ENCODE measurements at regions not wholly inside any gene's neighbourhood (a gene's known extent, or its start where the extent isn't known, plus 50 kb on each side); places are given as distances from the start of the nearest gene placed in this dataset.

GRCh38 chr13:22839603-22840530 is 340.9 kb upstream of the SGCG start:
- TF ChIP-seq CTCF (conservative IDR thresholded peaks at IDR 0.05; ENCODE audit: low read length): no peak
- no peak for TF ChIP-seq EZH2phosphoT487 (IDR thresholded peaks at IDR 0.05; ENCODE audit: borderline replicate concordance)
